IMR-90 (cell line): ENCODE measurements at regions not wholly inside any gene's neighbourhood (a gene's known extent, or its start where the extent isn't known, plus 50 kb on each side); places are given as distances from the start of the nearest gene placed in this dataset.

ENCODE experiments used
- ATAC-seq: fragments of 200-7000 bp; cut with Tn5 transposase; 2 replicates; pipeline ENCODE4 v1.9.1; 2020; ENCODE audit warnings: low read depth, mild to moderate bottlenecking, moderate library complexity
- BruUV-seq: library from RNA; stranded (reverse); fragments of 400-500 nt; replicated peaks from 2 replicates; lab custom pipeline; 2021; lab: Mats Ljungman, UMichigan
- CTCF ChIA-PET: fragments of 300-600 bp; formaldehyde crosslinking; extraction: SDS; loops from one replicate; lab custom pipeline; 2021; ENCODE audit warnings: antibody characterized with exemption; lab: Yijun Ruan, JAX
- POLR2A ChIA-PET: fragments of 300-600 bp; sonication (Branson Sonifier 250); formaldehyde crosslinking; loops from one replicate; lab custom pipeline; 2022; ENCODE audit warnings: antibody characterized with exemption; ENCODE audit not compliant: unreplicated experiment; lab: Charles Lee
- DNase-seq: peaks from one replicate; pipeline ENCODE4 v3.0.0; 2013
- H2AFZ ChIP-seq: replicated peaks from 2 replicates; pipeline ENCODE3; 2013; ENCODE audit warnings: low read length, mild to moderate bottlenecking; ENCODE audit not compliant: poor library complexity
- H2AK5ac ChIP-seq: 2 replicates; pipeline ENCODE4 v1.6.1; 2013; ENCODE audit warnings: low read depth, low read length, inconsistent platforms
- H2AK9ac ChIP-seq: replicated peaks from 2 replicates; pipeline ENCODE3; 2013; ENCODE audit warnings: mild to moderate bottlenecking, low read depth, low read length, moderate library complexity; ENCODE audit not compliant: poor library complexity
- H2BK120ac ChIP-seq: 2 replicates; pipeline ENCODE4 v1.6.1; 2013; ENCODE audit warnings: low read depth, low read length, inconsistent platforms
- H2BK15ac ChIP-seq: 3 replicates; pipeline ENCODE4 v1.6.1; 2013; ENCODE audit warnings: low read depth, low read length, inconsistent platforms
- H2BK20ac ChIP-seq: 2 replicates; pipeline ENCODE4 v1.6.1; 2013; ENCODE audit warnings: low read depth, mild to moderate bottlenecking, inconsistent platforms, low read length, moderate library complexity
- H2BK5ac ChIP-seq: 2 replicates; pipeline ENCODE4 v1.6.1; 2013; ENCODE audit warnings: mild to moderate bottlenecking, low read depth, low read length, inconsistent platforms; ENCODE audit not compliant: poor library complexity, severe bottlenecking
- H3K14ac ChIP-seq: replicated peaks from 2 replicates; pipeline ENCODE4 v1.6.1; 2013; ENCODE audit warnings: low read depth, low read length, inconsistent platforms
- H3K18ac ChIP-seq: 2 replicates; pipeline ENCODE4 v1.6.1; 2013; ENCODE audit warnings: low read depth, low read length, control low read depth
- H3K23ac ChIP-seq: 2 replicates; pipeline ENCODE4 v1.6.1; 2013; ENCODE audit warnings: low read depth, low read length, inconsistent platforms
- H3K27ac ChIP-seq: 2 replicates; pipeline ENCODE4 v1.5.1; 2013; ENCODE audit warnings: mild to moderate bottlenecking, control low read depth, low read length; ENCODE audit not compliant: insufficient read depth
- H3K27me3 ChIP-seq: 2 replicates; pipeline ENCODE4 v1.6.1; 2013; ENCODE audit warnings: low read length; ENCODE audit not compliant: control insufficient read depth, insufficient read depth
- H3K36me3 ChIP-seq: 2 replicates; pipeline ENCODE4 v1.6.1; 2013; ENCODE audit warnings: low read length, mixed read lengths; ENCODE audit not compliant: control insufficient read depth, insufficient read depth
- H3K4ac ChIP-seq: 2 replicates; pipeline ENCODE4 v1.6.1; 2013; ENCODE audit warnings: low read depth, low read length, inconsistent platforms
- H3K4me1 ChIP-seq: 2 replicates; pipeline ENCODE4 v1.6.1; 2013; ENCODE audit warnings: low read length, mixed read lengths; ENCODE audit not compliant: control insufficient read depth, insufficient read depth
- H3K4me2 ChIP-seq: 2 replicates; pipeline ENCODE4 v1.6.1; 2013; ENCODE audit warnings: low read depth, mild to moderate bottlenecking, control low read depth, low read length, moderate library complexity
- H3K4me3 ChIP-seq: 2 replicates; pipeline ENCODE4 v1.5.1; 2013; ENCODE audit warnings: low read depth, mild to moderate bottlenecking, control low read depth, low read length, moderate library complexity; ENCODE audit not compliant: insufficient read depth
- H3K56ac ChIP-seq: 2 replicates; pipeline ENCODE4 v1.6.1; 2013; ENCODE audit warnings: low read length, inconsistent platforms; ENCODE audit not compliant: insufficient read depth; ENCODE audit errors: extremely low read depth
- H3K79me1 ChIP-seq, 2 experiments: 2 replicates each; pipeline ENCODE4 v1.6.1; 2013; ENCODE audit warnings: low read length in 2 of 2, inconsistent platforms in 1 of 2, low read depth in 1 of 2
- H3K9ac ChIP-seq: 2 replicates; pipeline ENCODE4 v1.6.1; 2013; ENCODE audit warnings: low read depth, low read length, control low read depth
- H3K9me1 ChIP-seq: 2 replicates; pipeline ENCODE4 v1.6.1; 2013; ENCODE audit warnings: low read length, inconsistent platforms; ENCODE audit not compliant: insufficient read depth
- H3K9me3 ChIP-seq: 2 replicates; pipeline ENCODE4 v1.6.1; 2013; ENCODE audit warnings: low read length; ENCODE audit not compliant: control insufficient read depth, insufficient read depth
- H4K20me1 ChIP-seq: 2 replicates; pipeline ENCODE4 v1.6.1; 2013; ENCODE audit warnings: low read length, inconsistent platforms; ENCODE audit not compliant: insufficient read depth
- H4K5ac ChIP-seq: 2 replicates; pipeline ENCODE4 v1.6.1; 2013; ENCODE audit warnings: mild to moderate bottlenecking, low read depth, low read length, control low read depth
- H4K8ac ChIP-seq, 2 experiments: 2 replicates each; pipeline ENCODE4 v1.6.1; 2013; ENCODE audit warnings: low read depth in 2 of 2, low read length in 2 of 2, control low read depth in 1 of 2, inconsistent platforms in 1 of 2
- H4K91ac ChIP-seq: 2 replicates; pipeline ENCODE4 v1.6.1; 2013; ENCODE audit warnings: low read depth, low read length, inconsistent platforms; ENCODE audit not compliant: insufficient read depth
- CHD1 ChIP-seq: IDR thresholded peaks from 2 replicates; pipeline ENCODE4 v1.6.1; 2012; ENCODE audit warnings: low read depth, low read length, improper control_type of control experiment
- NFE2L2 ChIP-seq: fragments of 150-350 bp; IDR thresholded peaks from 2 replicates; pipeline ENCODE4 v1.6.1; 2016; ENCODE audit warnings: low read depth, mild to moderate bottlenecking, low read length
- WGBS, 2 experiments: methylation state at CpG; one replicate each; pipeline versions ENCODE4 v1.1.5 to v1.1.7; 2013; ENCODE audit warnings: missing lambda C conversion rate in 2 of 2; ENCODE audit not compliant: insufficient read length in 1 of 2; ENCODE audit errors: extremely low coverage in 2 of 2; 5-methylcytosine and 5-hydroxymethylcytosine counted together
- dilution Hi-C: fragments of 300-500 bp; cut with HindIII; formaldehyde crosslinking; loops from one replicate; pipeline ENCODE4 v1.14.3; 2018; ENCODE audit warnings: low sequenced_read_pairs; ENCODE audit not compliant: unreplicated experiment
- in situ Hi-C: fragments of 300-500 bp; cut with MboI; formaldehyde crosslinking; loops from 3 replicates; pipeline ENCODE4 v1.14.3; 2019; ENCODE audit warnings: low sequenced_read_pairs, inconsistent platforms, mixed read lengths
- intact Hi-C: fragments of 100-400 bp; cut with micrococcal nuclease; formaldehyde crosslinking; loops from 2 replicates; pipeline ENCODE4 v1.10.0; 2022

DNA sequence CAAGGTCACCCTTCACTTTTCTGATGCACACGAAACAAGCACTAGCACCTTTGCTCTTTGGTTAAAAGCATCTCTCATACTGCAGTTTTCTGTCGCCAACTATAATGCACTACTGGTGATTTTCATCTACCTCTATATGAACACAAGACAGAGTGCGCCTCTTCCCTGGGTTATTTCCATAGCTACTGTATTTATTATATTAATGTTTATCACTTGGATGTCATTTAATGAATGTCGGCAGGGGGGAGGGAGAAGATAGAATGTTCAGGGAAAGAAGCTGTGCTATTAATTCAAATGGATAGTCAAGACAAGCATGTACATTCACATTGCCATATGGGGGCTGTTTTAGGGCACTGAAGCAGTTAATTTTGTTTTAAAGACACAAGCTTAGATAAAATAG lies 174.1 kb upstream of the SAMSN1 start:
- Histone ChIP-seq H3K27me3 (no peaks in the 10 kb centered on the region), H4K91ac (no peak overlapping the region), H3K23ac (no peak overlapping the region), H2AK5ac (no peak overlapping the region), H3K9ac (no peak overlapping the region), H3K14ac (no peak overlapping the region), H2BK5ac (no peak overlapping the region), H2BK20ac (no peak overlapping the region), H3K18ac (no peak overlapping the region), H3K9me1 (no peaks in the 10 kb centered on the region), H3K4ac (no peak overlapping the region), H4K8ac (no peak overlapping the region), H4K5ac (no peak overlapping the region), H3K4me2 (no peak overlapping the region), H4K20me1 (no peaks in the 10 kb centered on the region), H2AK9ac (no peak overlapping the region), H2AFZ (no peak overlapping the region), H3K4me1 (no peaks in the 10 kb centered on the region), H3K36me3 (no peaks in the 10 kb centered on the region), H3K9me3 (no peaks in the 10 kb centered on the region), H2BK120ac (no peak overlapping the region), H3K4me3 (no peak overlapping the region), H3K27ac (no peak overlapping the region), H3K79me1 (no peaks in the 10 kb centered on the region), H3K56ac (no peak overlapping the region), H2BK15ac (no peak overlapping the region)
- no peak for TF ChIP-seq CHD1
- no peak for TF ChIP-seq NFE2L2
- dilution Hi-C loops (no loop called here), intact Hi-C loops (no loop called here), in situ Hi-C loops (no loop called here)
- POLR2A ChIA-PET: no interaction called here
- CTCF ChIA-PET: no interaction called here
- no CpG with 5 or more reads among the region's 4 CpGs for WGBS, 2 experiments
- no TSS peak for BruUV-seq
- no peak for ATAC-seq
- DNase-seq: no peak
